GM13976 (cell line): ENCODE measurements at regions not wholly inside any gene's neighbourhood (a gene's known extent, or its start where the extent isn't known, plus 50 kb on each side); places are given as distances from the start of the nearest gene placed in this dataset.
A peak's percentile ranks its signal among the peaks of the same experiment; 100 is the strongest.

Experiments
- DNase-seq: peaks from one replicate; pipeline ENCODE4 v3.0.0; 2012; ENCODE audit warnings: low spot score
- CTCF ChIP-seq: IDR thresholded peaks from 2 replicates; pipeline ENCODE4 v1.5.1; 2012; ENCODE audit warnings: borderline replicate concordance, mild to moderate bottlenecking; ENCODE audit not compliant: insufficient read depth; ENCODE audit errors: extremely low read depth, missing control alignments, control extremely low read depth
- in situ Hi-C: fragments of 300-500 bp; cut with MboI; formaldehyde crosslinking; loops from one replicate; pipeline ENCODE4 v1.12.0; 2022; ENCODE audit warnings: low sequenced_read_pairs, mixed read lengths, inconsistent platforms; ENCODE audit not compliant: unreplicated experiment

- in situ Hi-C loops = no loop called here
- DNase-seq = no peak
- no peak for TF ChIP-seq CTCF
Observed at GRCh38 chr2:147632198-147632597, 212.6 kb upstream of the ACVR2A start.

GRCh38 chr2:147631294-147631693, 213.5 kb upstream of the ACVR2A start:
- no peak for TF ChIP-seq CTCF
- DNase-seq = no peak
- in situ Hi-C loops = no loop called here

- DNase-seq = no peak
- in situ Hi-C loops = no loop called here
- TF ChIP-seq CTCF = no peak
Observed at GRCh38 chr2:147630585-147630984, 214.2 kb upstream of the ACVR2A start.

- in situ Hi-C loops = no loop called here
- TF ChIP-seq CTCF = no peak
- DNase-seq = peak; percentile 26
Observed at GRCh38 chr2:147628971-147629421, 215.8 kb upstream of the ACVR2A start.

GRCh38 chr2:147623328-147623727, 221.5 kb upstream of the ACVR2A start:
- TF ChIP-seq CTCF = no peak
- in situ Hi-C loops = no loop called here
- DNase-seq = peak; percentile 32

GRCh38 chr2:147621656-147622197, 223.1 kb upstream of the ACVR2A start:
- in situ Hi-C loops = no loop called here
- TF ChIP-seq CTCF = no peak
- no peak for DNase-seq
